Transverse colon (tissue), 3 donors: ENCODE measurements at regions not wholly inside any gene's neighbourhood (a gene's known extent, or its start where the extent isn't known, plus 50 kb on each side); places are given as distances from the start of the nearest gene placed in this dataset.

Experiments
- CTCF ChIP-seq, 5 experiments: fragments of 200-600 bp in 3 of 5; fragments of 450-650 bp in 2 of 5; sonication (generic) in 3 of 5; IDR thresholded peaks; 1 replicate in 2 of 5; 2 replicates in 3 of 5; pipeline ENCODE4 v1.5.1; 2016 to 2017; ENCODE audit warnings: antibody characterized with exemption in 5 of 5, inconsistent platforms in 3 of 5, mild to moderate bottlenecking in 2 of 5, moderate library complexity in 1 of 5
- EP300 ChIP-seq: sonication (generic); formaldehyde crosslinking; IDR thresholded peaks from one replicate; pipeline ENCODE4 v1.6.1; 2017; ENCODE audit warnings: antibody characterized with exemption, low read depth
- POLR2A ChIP-seq: fragments of 450-650 bp; IDR thresholded peaks from one replicate; pipeline ENCODE4 v1.6.1; 2016; ENCODE audit warnings: antibody characterized with exemption, mild to moderate bottlenecking, moderate library complexity

- no peak for TF ChIP-seq EP300
- TF ChIP-seq CTCF (IDR thresholded peaks at IDR 0.05) = no peak
- TF ChIP-seq POLR2A = no peak
These were observed 145.5 kb upstream of the ZNF217 start for GRCh38 chr20:53738945-53739798.
